ENCODE measurements at regions not wholly inside any gene's neighbourhood (a gene's known extent, or its start where the extent isn't known, plus 50 kb on each side); places are given as distances from the start of the nearest gene placed in this dataset.

DNA sequence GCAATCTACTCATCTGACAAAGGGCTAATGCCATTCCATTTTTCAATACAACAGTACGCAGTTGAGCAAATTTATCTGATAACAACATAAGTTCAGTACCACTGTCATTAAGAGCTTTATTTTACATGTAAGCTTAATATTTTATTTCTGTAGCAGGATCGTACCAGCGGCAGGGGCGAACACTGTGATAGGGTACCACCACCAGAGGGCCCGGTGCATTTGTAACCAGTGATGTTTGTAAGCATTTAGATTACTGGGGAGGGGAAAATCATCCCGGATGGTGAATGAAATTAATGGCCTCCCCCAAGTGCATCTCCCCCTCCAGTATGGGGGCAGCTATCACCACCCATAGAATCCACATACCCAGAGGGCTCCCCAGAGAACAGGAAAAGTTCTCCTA, 179.0 kb downstream of the ADGRA3 start:
- Histone ChIP-seq H3K9me3 (ENCODE audit: control insufficient read depth, insufficient read depth, low read length) (no peaks in the 10 kb centered on the region), H3K4me1 (ENCODE audit: control insufficient read depth, insufficient read depth, low read length) (no peaks in the 10 kb centered on the region), H3K27ac (ENCODE audit: low read length) (no peak overlapping the region), H3K4me3 (ENCODE audit: low read length) (no peak overlapping the region), H3K27me3 (ENCODE audit: control insufficient read depth, insufficient read depth, low read length) (no peaks in the 10 kb centered on the region), H3K36me3 (ENCODE audit: control insufficient read depth, insufficient read depth, low read length) (no peaks in the 10 kb centered on the region)
- no CpG with 5 or more reads among the region's 6 CpGs for WGBS (ENCODE audit: insufficient coverage, insufficient read length)
- DNase-seq (ENCODE audit: low read depth, low spot score): no peak

DNA sequence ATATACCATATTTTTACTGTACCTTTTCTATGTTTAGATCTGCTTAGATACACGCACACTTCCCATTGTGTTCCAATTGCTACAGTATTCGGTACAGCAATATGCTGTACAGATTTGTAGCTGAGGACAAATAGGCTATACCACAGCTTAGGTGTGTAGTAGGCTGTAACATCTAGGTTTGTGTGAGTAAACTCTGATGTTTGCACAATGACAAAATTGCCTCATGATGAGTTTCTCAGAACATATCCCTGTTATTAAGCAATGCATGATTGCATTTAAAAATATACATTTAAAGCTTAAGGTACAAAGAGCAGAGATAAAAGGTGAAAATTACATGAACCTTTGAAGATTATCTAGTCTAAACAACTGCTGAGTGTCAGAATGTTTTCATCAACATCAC, 181.7 kb downstream of the ADGRA3 start:
- DNase-seq (ENCODE audit: low read depth, low spot score): no peak
- Histone ChIP-seq H3K27me3 (ENCODE audit: control insufficient read depth, insufficient read depth, low read length) (no peaks in the 10 kb centered on the region), H3K4me3 (ENCODE audit: low read length) (no peak overlapping the region), H3K9me3 (ENCODE audit: control insufficient read depth, insufficient read depth, low read length) (no peaks in the 10 kb centered on the region), H3K36me3 (ENCODE audit: control insufficient read depth, insufficient read depth, low read length) (no peaks in the 10 kb centered on the region), H3K27ac (ENCODE audit: low read length) (no peak overlapping the region), H3K4me1 (ENCODE audit: control insufficient read depth, insufficient read depth, low read length) (no peaks in the 10 kb centered on the region)
- WGBS (ENCODE audit: insufficient coverage, insufficient read length): no CpG with 5 or more reads among the region's 2 CpGs

DNA sequence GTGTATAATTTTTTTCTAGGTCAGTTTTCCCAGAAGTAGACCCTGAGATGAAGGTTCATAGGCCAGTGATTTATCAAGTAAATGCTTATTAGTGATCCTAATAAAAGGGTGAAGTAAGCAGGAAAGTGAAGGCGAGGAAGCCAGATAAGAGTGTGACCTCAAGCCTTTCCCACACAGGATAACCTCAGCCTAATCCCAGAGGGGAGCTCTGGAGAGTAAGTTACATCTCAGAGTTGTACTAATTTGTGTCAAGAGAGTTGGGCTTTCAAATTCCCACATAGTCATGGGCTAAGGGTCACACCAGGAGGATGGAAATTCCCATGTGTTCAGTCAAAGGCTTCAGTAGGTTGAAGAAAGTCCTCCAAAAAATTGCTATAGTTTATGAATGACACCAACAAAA, 191.4 kb downstream of the ADGRA3 start:
- H3K4me1 ChIP-seq (ENCODE audit: control insufficient read depth, insufficient read depth, low read length): peaks cover 2% of the 10 kb centered on the region; the same call in 1 of the 2 replicates
- no peak for DNase-seq (ENCODE audit: low read depth, low spot score)
- WGBS (ENCODE audit: insufficient coverage, insufficient read length): no CpG with 5 or more reads among the region's 1 CpG
- no peak overlapping the region for H3K4me3 ChIP-seq (ENCODE audit: low read length)
- H3K27ac ChIP-seq (ENCODE audit: low read length): no peak overlapping the region
- H3K27me3 ChIP-seq (ENCODE audit: control insufficient read depth, insufficient read depth, low read length): no peaks in the 10 kb centered on the region
- H3K9me3 ChIP-seq (ENCODE audit: control insufficient read depth, insufficient read depth, low read length): no peaks in the 10 kb centered on the region
- H3K36me3 ChIP-seq (ENCODE audit: control insufficient read depth, insufficient read depth, low read length): no peaks in the 10 kb centered on the region

DNA sequence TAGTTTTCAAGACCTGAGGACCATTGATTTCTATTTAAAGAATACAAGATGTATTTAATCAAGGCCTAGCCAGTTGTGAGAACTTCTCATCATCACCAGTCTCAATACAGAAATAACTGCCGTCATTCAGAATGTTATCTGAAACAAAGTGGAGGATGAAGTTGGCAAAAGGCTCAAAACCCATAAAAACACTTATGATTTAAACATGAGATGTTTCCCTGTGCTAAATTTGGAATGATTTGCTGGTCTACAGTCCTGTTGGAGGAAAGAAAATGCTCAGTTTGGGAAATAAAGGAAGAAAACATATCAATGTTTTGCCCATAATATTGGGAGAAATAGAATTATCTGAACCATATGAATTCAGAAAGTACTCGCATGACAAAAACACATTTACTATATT, 192.2 kb downstream of the ADGRA3 start:
- no peak overlapping the region for H3K27ac ChIP-seq (ENCODE audit: low read length)

DNA sequence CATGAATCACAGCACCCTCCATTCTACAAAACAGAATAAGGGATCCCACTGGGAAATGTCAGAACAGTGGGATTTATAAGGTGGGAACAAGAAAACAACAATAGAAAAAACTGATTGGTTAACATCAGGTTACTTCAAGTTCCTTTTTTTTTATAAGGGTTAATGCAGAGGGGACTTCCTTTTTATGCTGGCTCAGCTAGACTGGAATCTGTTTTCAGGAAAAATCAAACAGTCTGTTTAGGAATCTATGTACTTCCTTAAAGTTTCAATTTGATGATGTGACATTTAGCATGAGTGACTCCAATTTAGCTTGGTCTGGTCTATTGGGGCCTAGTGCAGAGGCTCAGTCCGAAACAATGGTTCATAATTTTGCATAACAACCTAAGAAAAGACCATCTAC, 192.9 kb downstream of the ADGRA3 start:
- Histone ChIP-seq H3K27me3 (ENCODE audit: control insufficient read depth, insufficient read depth, low read length) (no peaks in the 10 kb centered on the region), H3K9me3 (ENCODE audit: control insufficient read depth, insufficient read depth, low read length) (no peaks in the 10 kb centered on the region), H3K36me3 (ENCODE audit: control insufficient read depth, insufficient read depth, low read length) (no peaks in the 10 kb centered on the region), H3K4me1 (ENCODE audit: control insufficient read depth, insufficient read depth, low read length) (peaks cover 2% of the 10 kb centered on the region; the same call in 1 of the 2 replicates), H3K4me3 (ENCODE audit: low read length) (no peak overlapping the region), H3K27ac (ENCODE audit: low read length) (no peak overlapping the region)
- DNase-seq (ENCODE audit: low read depth, low spot score): no peak
- WGBS (ENCODE audit: insufficient coverage, insufficient read length): no CpG with 5 or more reads among the region's 1 CpG

More for the DNA sequence above, 192.2 kb downstream of the ADGRA3 start:
- DNase-seq (ENCODE audit: low read depth, low spot score): no peak
- no CpG with 5 or more reads among the region's 2 CpGs for WGBS (ENCODE audit: insufficient coverage, insufficient read length)
- Histone ChIP-seq H3K9me3 (ENCODE audit: control insufficient read depth, insufficient read depth, low read length) (no peaks in the 10 kb centered on the region), H3K4me1 (ENCODE audit: control insufficient read depth, insufficient read depth, low read length) (peaks cover 2% of the 10 kb centered on the region; the same call in 1 of the 2 replicates), H3K36me3 (ENCODE audit: control insufficient read depth, insufficient read depth, low read length) (no peaks in the 10 kb centered on the region), H3K4me3 (ENCODE audit: low read length) (no peak overlapping the region), H3K27me3 (ENCODE audit: control insufficient read depth, insufficient read depth, low read length) (no peaks in the 10 kb centered on the region)

DNA sequence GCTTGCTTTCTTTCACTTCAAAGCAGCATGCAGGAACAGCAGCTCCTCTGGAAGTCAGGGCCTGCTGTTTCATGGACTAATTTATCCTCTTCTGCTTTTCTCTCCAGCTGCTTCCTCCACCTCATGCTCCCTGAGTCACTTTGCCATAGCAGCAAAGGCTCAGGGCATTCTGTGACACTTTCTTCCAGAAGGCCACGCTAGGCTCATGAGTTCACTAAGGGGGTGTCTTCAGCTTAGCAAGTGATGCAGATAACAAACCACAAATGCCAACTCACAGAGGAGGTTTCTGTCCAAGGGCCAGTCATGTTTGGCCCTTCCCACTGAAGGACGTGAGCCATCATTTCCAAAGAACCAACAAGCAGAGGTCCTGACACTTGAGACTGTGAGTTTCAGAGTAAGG, 200.2 kb downstream of the ADGRA3 start:
- no peak overlapping the region for H3K27ac ChIP-seq (ENCODE audit: low read length)
- H3K4me3 ChIP-seq (ENCODE audit: low read length): no peak overlapping the region
- DNase-seq (ENCODE audit: low read depth, low spot score): no peak
- no peaks in the 10 kb centered on the region for H3K36me3 ChIP-seq (ENCODE audit: control insufficient read depth, insufficient read depth, low read length)
- no peaks in the 10 kb centered on the region for H3K27me3 ChIP-seq (ENCODE audit: control insufficient read depth, insufficient read depth, low read length)
- H3K9me3 ChIP-seq (ENCODE audit: control insufficient read depth, insufficient read depth, low read length): no peaks in the 10 kb centered on the region
- no CpG with 5 or more reads among the region's 2 CpGs for WGBS (ENCODE audit: insufficient coverage, insufficient read length)
- no peaks in the 10 kb centered on the region for H3K4me1 ChIP-seq (ENCODE audit: control insufficient read depth, insufficient read depth, low read length)

DNA sequence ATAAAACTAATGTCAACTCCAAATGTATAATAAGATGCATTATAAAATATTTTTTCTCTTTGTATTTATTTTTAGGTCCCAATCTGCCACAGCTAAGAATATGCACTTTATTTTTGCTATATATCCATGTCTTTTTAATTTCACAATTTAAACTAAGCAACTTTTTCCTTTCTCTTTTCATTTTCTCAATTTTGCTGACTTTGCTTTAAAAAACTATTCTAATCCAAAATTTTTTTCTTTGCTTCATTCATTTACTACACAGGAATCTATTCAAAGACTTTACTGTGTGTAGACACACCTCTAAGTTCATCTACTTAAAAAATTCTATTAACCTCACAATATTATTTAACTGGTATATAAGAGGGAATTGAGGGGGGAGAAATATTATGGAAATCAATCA, 201.9 kb downstream of the ADGRA3 start:
- Histone ChIP-seq H3K27me3 (ENCODE audit: control insufficient read depth, insufficient read depth, low read length) (no peaks in the 10 kb centered on the region), H3K36me3 (ENCODE audit: control insufficient read depth, insufficient read depth, low read length) (no peaks in the 10 kb centered on the region), H3K27ac (ENCODE audit: low read length) (no peak overlapping the region), H3K4me1 (ENCODE audit: control insufficient read depth, insufficient read depth, low read length) (no peaks in the 10 kb centered on the region), H3K4me3 (ENCODE audit: low read length) (no peak overlapping the region), H3K9me3 (ENCODE audit: control insufficient read depth, insufficient read depth, low read length) (no peaks in the 10 kb centered on the region)
- DNase-seq (ENCODE audit: low read depth, low spot score): no peak

DNA sequence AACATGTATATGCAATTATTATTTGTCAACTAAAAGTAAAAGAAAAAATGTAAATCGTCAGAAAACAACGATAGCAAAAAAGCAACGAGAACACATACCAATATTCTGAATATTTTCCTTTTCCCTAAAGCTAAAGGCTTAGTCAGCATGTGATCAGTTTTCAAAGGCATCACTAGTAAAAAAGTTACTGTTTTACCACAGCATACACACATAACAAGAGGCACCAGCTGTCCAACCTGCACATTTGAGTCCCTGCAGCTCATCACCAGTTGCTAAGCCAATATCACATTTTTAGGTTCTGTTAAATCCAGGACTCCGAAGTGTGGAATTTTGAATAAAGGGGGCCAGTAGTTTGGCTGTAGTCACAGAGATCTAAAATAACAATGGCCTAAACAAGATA, 203.8 kb downstream of the ADGRA3 start:
- Histone ChIP-seq H3K36me3 (ENCODE audit: control insufficient read depth, insufficient read depth, low read length) (no peaks in the 10 kb centered on the region), H3K4me3 (ENCODE audit: low read length) (no peak overlapping the region), H3K4me1 (ENCODE audit: control insufficient read depth, insufficient read depth, low read length) (no peaks in the 10 kb centered on the region), H3K27ac (ENCODE audit: low read length) (no peak overlapping the region), H3K27me3 (ENCODE audit: control insufficient read depth, insufficient read depth, low read length) (no peaks in the 10 kb centered on the region), H3K9me3 (ENCODE audit: control insufficient read depth, insufficient read depth, low read length) (no peaks in the 10 kb centered on the region)
- DNase-seq (ENCODE audit: low read depth, low spot score): no peak
- WGBS (ENCODE audit: insufficient coverage, insufficient read length): no CpG with 5 or more reads among the region's 4 CpGs

DNA sequence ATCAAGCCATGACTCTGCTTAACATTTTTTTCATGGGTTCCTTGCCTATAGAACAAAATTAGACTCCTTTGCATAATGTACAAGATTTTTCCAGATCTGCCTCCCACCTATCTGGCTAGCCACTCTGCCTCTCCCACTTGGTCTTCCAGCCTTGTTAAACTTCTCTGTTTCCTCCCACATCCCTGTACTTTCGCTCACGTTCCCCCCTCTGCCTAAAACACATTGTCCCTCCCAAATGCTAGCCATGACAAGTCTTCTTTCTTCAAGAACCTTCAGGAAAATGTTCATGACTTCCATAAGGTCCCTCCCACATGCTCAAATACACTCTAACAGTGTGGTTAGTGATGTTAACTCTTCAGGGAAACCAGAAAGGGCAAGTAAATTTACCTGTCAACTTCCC, 214.6 kb downstream of the ADGRA3 start:
- Histone ChIP-seq H3K4me3 (ENCODE audit: low read length) (no peak overlapping the region), H3K9me3 (ENCODE audit: control insufficient read depth, insufficient read depth, low read length) (no peaks in the 10 kb centered on the region), H3K27me3 (ENCODE audit: control insufficient read depth, insufficient read depth, low read length) (no peaks in the 10 kb centered on the region), H3K36me3 (ENCODE audit: control insufficient read depth, insufficient read depth, low read length) (no peaks in the 10 kb centered on the region), H3K4me1 (ENCODE audit: control insufficient read depth, insufficient read depth, low read length) (no peaks in the 10 kb centered on the region), H3K27ac (ENCODE audit: low read length) (no peak overlapping the region)
- WGBS (ENCODE audit: insufficient coverage, insufficient read length): no CpG with 5 or more reads among the region's 2 CpGs
- DNase-seq (ENCODE audit: low read depth, low spot score): no peak

DNA sequence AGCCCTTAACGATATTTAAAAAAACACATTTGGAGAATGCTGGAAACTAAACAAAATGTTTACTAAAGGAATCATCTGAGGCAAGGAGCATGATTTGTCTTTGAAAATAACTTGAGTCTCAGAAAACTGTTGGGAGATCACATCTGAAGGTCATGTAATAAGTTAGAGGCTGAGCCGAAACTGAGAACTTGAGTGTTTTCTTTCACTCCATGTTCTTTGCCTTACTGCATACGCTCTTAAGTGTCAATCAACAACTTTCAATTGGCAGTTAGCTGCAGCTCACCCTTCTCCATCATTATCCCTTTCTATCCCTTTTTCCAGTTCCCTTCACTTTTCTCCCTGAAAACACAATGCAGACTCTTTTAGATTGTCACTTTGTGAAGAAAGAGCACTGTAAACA, 216.2 kb downstream of the ADGRA3 start:
- Histone ChIP-seq H3K36me3 (ENCODE audit: control insufficient read depth, insufficient read depth, low read length) (no peaks in the 10 kb centered on the region), H3K27me3 (ENCODE audit: control insufficient read depth, insufficient read depth, low read length) (no peaks in the 10 kb centered on the region), H3K4me3 (ENCODE audit: low read length) (no peak overlapping the region), H3K9me3 (ENCODE audit: control insufficient read depth, insufficient read depth, low read length) (no peaks in the 10 kb centered on the region), H3K27ac (ENCODE audit: low read length) (no peak overlapping the region), H3K4me1 (ENCODE audit: control insufficient read depth, insufficient read depth, low read length) (no peaks in the 10 kb centered on the region)
- no CpG with 5 or more reads among the region's 3 CpGs for WGBS (ENCODE audit: insufficient coverage, insufficient read length)
- DNase-seq (ENCODE audit: low read depth, low spot score): no peak

DNA sequence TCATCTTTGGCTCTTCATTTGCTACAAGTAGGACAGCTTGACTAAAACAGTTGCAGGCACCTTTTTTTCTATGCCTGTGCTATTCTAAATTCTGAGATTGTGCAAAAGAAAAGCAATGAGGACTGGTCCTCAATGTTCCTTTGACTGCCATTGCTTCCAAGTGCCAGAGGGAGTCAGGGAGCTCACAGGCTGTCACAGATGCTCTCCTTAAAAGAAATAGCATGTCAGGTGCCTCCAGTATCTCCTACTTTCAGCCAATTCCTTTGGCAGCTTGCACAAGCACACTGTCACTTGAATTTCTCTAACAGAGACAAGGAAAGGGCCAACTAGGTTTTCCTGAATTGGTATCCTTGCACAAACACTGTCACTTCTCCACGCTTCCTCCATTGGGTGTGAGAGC, 228.2 kb downstream of the ADGRA3 start:
- Histone ChIP-seq H3K9me3 (ENCODE audit: control insufficient read depth, insufficient read depth, low read length) (no peaks in the 10 kb centered on the region; the same call in 1 of the 2 replicates), H3K4me3 (ENCODE audit: low read length) (no peak overlapping the region), H3K36me3 (ENCODE audit: control insufficient read depth, insufficient read depth, low read length) (no peaks in the 10 kb centered on the region), H3K4me1 (ENCODE audit: control insufficient read depth, insufficient read depth, low read length) (no peaks in the 10 kb centered on the region), H3K27me3 (ENCODE audit: control insufficient read depth, insufficient read depth, low read length) (no peaks in the 10 kb centered on the region), H3K27ac (ENCODE audit: low read length) (no peak overlapping the region)
- WGBS (ENCODE audit: insufficient coverage, insufficient read length): no CpG with 5 or more reads among the region's 1 CpG
- no peak for DNase-seq (ENCODE audit: low read depth, low spot score)

Data from iPS DF 6.9 (cell line).